Left ventricle myocardium superior (tissue), 1 donor: ENCODE measurements at regions not wholly inside any gene's neighbourhood (a gene's known extent, or its start where the extent isn't known, plus 50 kb on each side); places are given as distances from the start of the nearest gene placed in this dataset.
"Not testable (repeated sequence)": the region's sequence is repeated elsewhere in the genome, so short reads cannot be mapped to it uniquely, and the experiment has no call there.

Source experiments
- ATAC-seq: fragments of 200-7000 bp; cut with Tn5 transposase; one replicate; pipeline ENCODE4 v1.9.1; 2020; ENCODE audit warnings: mild to moderate bottlenecking, moderate library complexity
- DNase-seq: peaks from one replicate; pipeline ENCODE4 v3.0.0-alpha.2; 2020
- intact Hi-C: fragments of 100-400 bp; cut with micrococcal nuclease; formaldehyde crosslinking; loops from one replicate; pipeline ENCODE4 v1.11.0; 2022
- donor health status: DM: no; HTN: yes; CAD: no; lungs with severe emphysema.

- DNase-seq (no peak), ATAC-seq (no peak)
- intact Hi-C loops = no loop called here
Measured at GRCh38 chr4:111048316-111048715, 425.4 kb upstream of the PITX2 start.

- no peak for DNase-seq
- ATAC-seq = no peak
- intact Hi-C loops = no loop called here
Measured at GRCh38 chr4:111064342-111064993, 441.6 kb upstream of the PITX2 start.

- no peak for ATAC-seq
- no peak for DNase-seq
- intact Hi-C loops = no loop called here
Measured at GRCh38 chr4:111066001-111066400, 443.1 kb upstream of the PITX2 start.

- intact Hi-C loops = no loop called here
- ATAC-seq (no peak), DNase-seq (no peak)
Measured at GRCh38 chr4:111066447-111066846, 443.6 kb upstream of the PITX2 start.

- DNase-seq (no peak), ATAC-seq (no peak)
- intact Hi-C loops = no loop called here
Measured at GRCh38 chr4:111066887-111067286, 444.0 kb upstream of the PITX2 start.

- DNase-seq (no peak), ATAC-seq (no peak)
- intact Hi-C loops = no loop called here
Measured at GRCh38 chr4:111068883-111069282, 446.0 kb upstream of the PITX2 start.

- ATAC-seq = no peak
- no peak for DNase-seq
- intact Hi-C loops = no loop called here
Measured at GRCh38 chr4:111070390-111070789, 447.5 kb upstream of the PITX2 start.

- intact Hi-C loops = no loop called here
- ATAC-seq = no peak
- no peak for DNase-seq
Measured at GRCh38 chr4:111074523-111075114, 451.7 kb upstream of the PITX2 start.

- intact Hi-C loops, ATAC-seq: not testable (repeated sequence)
Measured at GRCh38 chr4:111076299-111076698, 453.4 kb upstream of the PITX2 start.

GRCh38 chr4:111108153-111108552, 485.3 kb upstream of the PITX2 start:
- intact Hi-C loops = no loop called here
- no peak for DNase-seq
- no peak for ATAC-seq

More at GRCh38 chr4:111076299-111076698, 453.4 kb upstream of the PITX2 start:
- not testable (repeated sequence) for DNase-seq

GRCh38 chr4:111113591-111113990, 490.7 kb upstream of the PITX2 start:
- intact Hi-C loops = no loop called here
- no peak for DNase-seq
- no peak for ATAC-seq

- ATAC-seq (no peak), DNase-seq (no peak)
- intact Hi-C loops = no loop called here
Measured at GRCh38 chr4:111115881-111116280, 493.0 kb upstream of the PITX2 start.

GRCh38 chr4:111120191-111120590, 497.3 kb upstream of the PITX2 start:
- no peak for DNase-seq
- ATAC-seq = no peak
- intact Hi-C loops = no loop called here

GRCh38 chr4:111126340-111126739, 503.5 kb upstream of the PITX2 start:
- intact Hi-C loops = no loop called here
- no peak for ATAC-seq

GRCh38 chr4:111127841-111128240, 505.0 kb upstream of the PITX2 start:
- no peak for DNase-seq
- no peak for ATAC-seq
- intact Hi-C loops = no loop called here

More at GRCh38 chr4:111126340-111126739, 503.5 kb upstream of the PITX2 start:
- no peak for DNase-seq

GRCh38 chr4:111128327-111128726, 505.4 kb upstream of the PITX2 start:
- ATAC-seq (no peak), DNase-seq (no peak)
- intact Hi-C loops = no loop called here

GRCh38 chr4:111136438-111136837, 513.6 kb upstream of the PITX2 start:
- intact Hi-C loops = no loop called here
- no peak for ATAC-seq
- DNase-seq = no peak

- intact Hi-C loops = no loop called here
- ATAC-seq = no peak
- no peak for DNase-seq
Measured at GRCh38 chr4:111136967-111137366, 514.1 kb upstream of the PITX2 start.

- no peak for ATAC-seq
- intact Hi-C loops = no loop called here
- DNase-seq = no peak
Measured at GRCh38 chr4:111143510-111143909, 520.6 kb upstream of the PITX2 start.

- intact Hi-C loops = no loop called here
- no peak for ATAC-seq
- DNase-seq = peak; percentile 7
Measured at GRCh38 chr4:111154934-111155333, 532.1 kb upstream of the PITX2 start.

GRCh38 chr4:111164556-111164955, 541.7 kb upstream of the PITX2 start:
- ATAC-seq, intact Hi-C loops, DNase-seq: not testable (repeated sequence)
